DMS153 treated with DMSO at 0.1 percent for 48 hours (cell line): ENCODE measurements at regions not wholly inside any gene's neighbourhood (a gene's known extent, or its start where the extent isn't known, plus 50 kb on each side); places are given as distances from the start of the nearest gene placed in this dataset.
"Not testable (repeated sequence)": the region's sequence is repeated elsewhere in the genome, so short reads cannot be mapped to it uniquely, and the experiment has no call there.

Source experiments
- DNase-seq: peaks from one replicate; lab custom pipeline; 2025; ENCODE audit not compliant: unreplicated experiment; lab: John Stamatoyannopoulos, UW

- no peak for DNase-seq
These were observed 180.4 kb downstream of the SMAD6 start for GRCh38 chr15:66882251-66883020.

DNA sequence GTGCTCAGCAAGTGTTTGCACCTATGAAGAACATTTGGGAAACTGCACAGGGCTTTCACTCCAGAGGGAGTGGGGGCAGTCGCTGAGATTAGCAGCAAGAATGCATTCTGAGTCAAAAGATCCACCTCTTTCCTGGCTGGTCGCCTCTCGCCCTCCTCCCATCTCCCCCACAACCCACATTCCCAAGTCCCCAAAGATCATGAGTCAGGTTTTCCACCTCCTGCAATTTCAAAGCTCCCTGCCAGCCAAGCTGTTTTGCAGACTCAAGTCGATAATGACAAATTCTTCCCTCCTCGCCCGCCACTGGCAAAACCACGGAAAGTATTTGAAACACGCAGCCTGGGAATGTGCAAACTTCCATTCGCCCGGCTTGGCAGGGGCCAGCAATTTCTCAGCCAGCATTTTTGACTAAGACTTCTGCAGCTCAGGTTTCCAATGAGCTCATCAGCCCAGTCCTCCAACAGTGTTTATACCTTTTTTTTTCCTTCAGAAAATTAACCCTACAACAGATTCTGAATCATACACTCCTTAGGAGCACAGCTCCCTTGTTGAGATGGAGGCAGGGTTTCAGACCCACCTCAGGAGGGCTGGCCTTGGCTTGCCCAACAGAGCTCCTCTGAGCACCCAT is 181.4 kb downstream of the SMAD6 start:
- DNase-seq: no peak

GRCh38 chr15:66884115-66884622 is 181.2 kb upstream of the SMAD3 start:
- no peak for DNase-seq

DNA sequence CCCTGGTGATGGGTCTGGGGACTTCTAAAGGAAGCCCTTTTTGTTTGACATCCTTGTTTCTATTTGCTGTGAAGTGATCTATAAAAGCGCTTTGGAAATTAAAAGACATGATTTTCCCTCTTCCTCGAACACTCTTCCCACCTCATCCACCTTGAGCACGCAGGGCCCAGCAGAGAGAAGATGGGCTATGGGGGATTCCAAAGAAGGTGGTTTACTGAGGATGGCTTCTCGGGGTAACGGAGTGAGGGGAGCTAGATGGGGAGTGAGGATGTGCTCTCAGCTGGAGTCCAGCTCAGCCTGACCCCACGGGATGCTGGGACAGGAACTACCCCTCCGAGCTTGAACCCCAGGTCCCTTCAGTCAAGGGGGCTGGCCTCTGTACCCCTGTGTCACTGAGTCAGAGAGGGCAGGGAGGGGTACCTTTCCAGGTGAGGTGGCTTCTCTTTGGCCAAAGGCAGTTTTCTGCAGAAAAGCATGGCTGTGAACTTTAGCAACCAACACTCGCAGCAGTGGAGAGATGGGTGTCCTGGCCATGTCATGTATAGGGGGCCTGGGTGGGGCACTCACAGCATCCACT is 180.7 kb upstream of the SMAD3 start:
- no peak for DNase-seq

DNA sequence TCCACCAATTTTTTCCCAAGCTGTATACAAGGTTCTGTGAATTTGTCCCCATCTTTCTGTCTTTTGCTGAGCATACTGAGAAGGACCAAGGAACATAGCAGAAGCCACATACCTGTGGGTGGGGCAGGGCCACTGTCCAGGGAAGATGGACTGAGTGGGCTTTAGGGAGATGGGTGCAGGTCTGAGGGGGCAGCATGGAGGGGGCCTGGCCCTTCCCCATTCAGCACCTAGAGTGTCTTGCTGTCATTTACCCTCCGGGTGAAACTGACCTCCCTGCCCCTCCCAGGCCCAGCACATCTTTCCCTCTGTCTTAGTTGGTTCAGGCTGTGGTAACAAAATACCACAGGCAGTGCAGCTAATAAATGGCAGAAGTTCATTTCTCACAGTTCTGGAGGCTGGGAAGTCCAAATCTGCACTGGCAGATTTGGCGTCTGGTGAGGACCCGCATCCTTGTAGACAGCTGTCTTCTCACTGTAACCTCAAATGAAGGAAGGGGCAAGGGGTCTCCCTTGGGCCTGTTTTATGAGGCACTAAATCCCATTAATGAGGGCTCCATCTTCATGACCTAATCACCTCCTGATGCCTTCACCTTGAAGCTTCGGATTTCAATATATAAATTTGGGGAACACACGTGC is 180.0 kb upstream of the SMAD3 start:
- no peak for DNase-seq

DNA sequence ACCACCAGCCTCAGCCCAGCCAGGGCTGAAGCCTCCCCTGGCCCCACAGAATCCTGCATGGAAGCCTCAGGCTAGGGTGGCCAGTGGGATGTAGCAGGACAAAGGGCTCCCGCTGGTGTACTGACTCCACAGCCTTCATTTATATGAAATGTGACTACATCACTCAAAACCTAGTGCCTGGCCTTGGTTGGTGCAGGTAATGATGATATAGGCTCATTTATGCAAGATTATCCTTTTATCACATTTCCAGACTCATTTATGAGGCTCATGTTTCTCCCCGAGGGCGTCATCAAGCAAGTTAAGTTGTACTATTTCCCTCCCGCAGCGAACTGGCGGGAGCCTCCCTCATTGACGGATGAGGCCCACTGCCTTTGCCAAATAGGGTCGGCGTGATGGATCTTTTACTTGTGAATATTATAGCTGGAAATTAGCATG is 179.1 kb upstream of the SMAD3 start:
- no peak for DNase-seq

- no peak for DNase-seq
These were observed 178.6 kb upstream of the SMAD3 start for GRCh38 chr15:66886686-66887273.

- not testable (repeated sequence) for DNase-seq
These were observed 176.1 kb upstream of the SMAD3 start for GRCh38 chr15:66889298-66889697.

DNA sequence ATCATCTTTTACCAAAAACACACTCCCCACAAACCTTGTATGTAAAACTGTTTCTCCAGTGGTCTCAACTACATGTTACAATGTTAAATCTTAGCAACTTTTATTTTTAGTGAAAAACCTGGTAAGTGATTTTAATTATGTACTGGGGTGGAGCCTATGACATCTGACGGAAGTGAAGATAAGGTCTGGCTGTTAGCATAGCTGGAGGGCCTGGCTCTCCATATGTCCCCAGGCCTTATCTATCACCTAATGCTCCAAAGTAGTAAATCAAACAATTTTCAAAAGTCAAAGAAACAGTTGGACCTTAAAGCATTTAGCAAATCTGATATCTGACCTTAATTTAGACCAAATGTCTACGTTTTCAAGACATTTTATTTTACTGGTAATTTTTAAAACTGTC is 173.6 kb upstream of the SMAD3 start:
- no peak for DNase-seq

DNA sequence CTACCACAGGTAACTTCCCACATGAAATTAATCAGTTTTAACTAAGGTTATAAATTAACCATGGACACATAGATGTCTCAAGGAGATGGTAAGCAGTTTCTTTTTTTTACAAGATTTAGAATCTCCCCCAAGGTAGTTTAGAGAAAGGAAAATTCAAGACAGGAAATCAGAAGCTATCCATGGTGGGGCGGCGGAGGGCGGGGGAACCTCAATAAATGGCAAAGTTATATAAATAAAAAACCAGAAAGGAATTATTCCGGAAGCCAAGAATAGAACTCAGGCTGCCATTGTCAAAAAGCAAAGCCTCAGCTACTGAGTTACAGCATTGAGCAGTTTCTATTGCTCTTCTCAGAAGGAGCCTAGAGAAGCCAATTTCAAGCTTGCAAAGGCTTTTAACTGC is 172.1 kb upstream of the SMAD3 start:
- no peak for DNase-seq

- no peak for DNase-seq
These were observed 171.0 kb upstream of the SMAD3 start for GRCh38 chr15:66894363-66894762.

DNA sequence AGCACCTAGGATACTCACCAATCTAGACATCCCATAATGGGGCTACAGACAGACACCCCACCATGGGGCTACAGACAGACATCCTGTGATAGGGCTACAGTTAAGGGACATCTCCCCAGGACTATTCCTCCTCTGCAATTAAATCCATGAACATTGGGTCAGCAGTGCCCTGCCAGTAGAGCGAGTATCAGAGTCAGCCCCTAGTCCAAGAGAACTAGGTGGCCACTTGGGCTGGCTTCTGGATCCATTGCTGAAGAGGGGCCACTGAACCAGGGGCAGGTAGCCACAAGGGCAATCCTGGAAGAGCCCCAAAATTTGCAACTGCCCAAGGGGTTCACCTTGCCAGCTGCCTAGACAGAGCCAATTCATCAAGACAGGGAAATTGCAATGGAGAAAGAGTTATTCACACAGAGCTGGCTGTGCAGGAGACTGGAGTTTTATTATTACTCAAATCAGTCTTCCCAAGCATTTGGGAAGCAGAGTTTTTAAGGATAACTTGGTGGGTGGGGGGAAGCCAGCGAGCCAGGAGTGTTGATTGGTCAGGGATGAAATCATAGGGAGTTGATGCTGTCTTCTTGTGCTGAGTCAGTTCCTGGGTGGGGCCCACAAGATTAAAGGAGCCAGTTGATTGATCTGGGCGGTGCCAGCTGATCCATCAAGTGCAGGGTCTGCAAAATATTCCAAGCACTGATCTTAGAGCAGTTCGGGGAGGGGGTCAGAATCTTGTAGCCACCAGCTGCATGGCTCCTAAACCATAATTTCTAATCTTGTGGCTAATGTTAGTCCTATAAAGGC is 170.2 kb upstream of the SMAD3 start:
- no peak for DNase-seq

- no peak for DNase-seq
These were observed 169.5 kb upstream of the SMAD3 start for GRCh38 chr15:66895794-66896453.

DNA sequence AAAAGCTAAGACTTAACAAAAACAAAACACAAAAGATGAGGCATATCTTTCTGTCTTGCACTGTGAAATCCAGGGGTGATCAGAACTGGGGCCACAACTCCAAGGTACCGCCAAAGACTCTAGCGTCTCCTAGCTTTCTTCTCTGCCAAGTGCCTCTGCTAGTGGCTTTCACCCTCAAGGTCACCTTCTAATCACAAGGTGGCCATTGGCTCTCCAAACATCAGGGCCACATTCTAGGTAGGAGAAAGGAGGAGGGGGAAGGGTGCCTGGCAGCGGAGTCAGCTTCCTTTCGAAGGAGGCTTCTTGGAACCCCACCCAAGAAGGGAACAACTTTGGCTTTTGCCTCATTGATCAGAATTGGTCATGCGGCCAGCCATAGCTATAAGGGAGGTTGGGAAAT is 168.8 kb upstream of the SMAD3 start:
- no peak for DNase-seq

DNA sequence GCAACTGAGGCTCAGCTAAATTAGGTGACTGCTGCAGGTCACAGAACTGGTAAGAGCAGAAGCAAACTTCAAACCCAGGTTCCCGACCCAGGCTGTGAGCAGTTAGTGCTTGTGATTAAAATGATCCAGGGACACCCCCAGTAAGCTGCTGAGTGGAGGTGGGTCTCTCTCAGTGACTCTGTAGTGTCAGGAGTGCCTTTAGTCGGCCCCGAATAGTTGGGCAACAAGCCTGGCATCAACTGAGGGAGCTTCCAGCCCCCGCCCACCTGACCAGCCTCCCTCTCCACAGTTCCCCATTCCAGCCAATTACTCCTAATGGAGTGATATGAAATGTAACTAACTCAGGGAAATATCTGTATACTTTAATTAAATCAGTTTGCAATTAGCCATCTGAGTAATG is 168.0 kb upstream of the SMAD3 start:
- DNase-seq: no peak

GRCh38 chr15:66897971-66898370 is 167.4 kb upstream of the SMAD3 start:
- no peak for DNase-seq

DNA sequence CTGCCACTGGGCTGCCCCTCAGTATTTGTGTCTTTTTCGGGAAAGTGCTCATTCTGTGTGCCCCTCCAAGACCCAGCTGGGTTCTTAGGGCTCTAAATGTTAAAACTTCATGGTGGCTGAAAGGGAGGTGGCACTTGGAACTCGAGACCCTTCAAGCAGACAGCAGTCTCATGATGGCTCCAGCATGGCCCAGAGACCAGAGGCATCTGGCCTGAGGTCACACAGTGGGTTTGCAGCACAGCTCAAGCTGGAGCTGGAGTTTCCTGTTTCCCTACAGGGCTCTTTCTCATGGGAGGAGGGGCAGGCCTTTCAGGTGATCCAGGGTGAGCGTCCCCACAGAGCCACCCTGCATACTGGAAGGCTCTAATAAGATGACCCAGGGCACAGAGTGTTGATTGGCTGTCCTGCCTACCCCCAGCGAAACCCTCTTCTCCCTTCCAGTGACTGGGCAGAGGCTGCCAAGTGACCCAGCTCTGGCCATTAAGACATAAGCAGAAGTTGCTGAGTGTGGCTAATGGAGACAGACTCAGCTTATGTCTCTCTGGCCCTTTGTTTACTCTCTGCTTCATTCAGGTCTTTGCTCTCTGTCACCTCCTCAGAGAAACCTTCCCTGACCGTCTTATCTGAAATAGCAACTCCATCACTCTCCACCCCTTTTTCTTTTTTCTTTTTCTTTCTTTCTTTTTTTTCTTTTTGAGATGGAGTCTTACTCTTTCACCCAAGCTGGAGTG is 166.6 kb upstream of the SMAD3 start:
- DNase-seq: no peak

DNA sequence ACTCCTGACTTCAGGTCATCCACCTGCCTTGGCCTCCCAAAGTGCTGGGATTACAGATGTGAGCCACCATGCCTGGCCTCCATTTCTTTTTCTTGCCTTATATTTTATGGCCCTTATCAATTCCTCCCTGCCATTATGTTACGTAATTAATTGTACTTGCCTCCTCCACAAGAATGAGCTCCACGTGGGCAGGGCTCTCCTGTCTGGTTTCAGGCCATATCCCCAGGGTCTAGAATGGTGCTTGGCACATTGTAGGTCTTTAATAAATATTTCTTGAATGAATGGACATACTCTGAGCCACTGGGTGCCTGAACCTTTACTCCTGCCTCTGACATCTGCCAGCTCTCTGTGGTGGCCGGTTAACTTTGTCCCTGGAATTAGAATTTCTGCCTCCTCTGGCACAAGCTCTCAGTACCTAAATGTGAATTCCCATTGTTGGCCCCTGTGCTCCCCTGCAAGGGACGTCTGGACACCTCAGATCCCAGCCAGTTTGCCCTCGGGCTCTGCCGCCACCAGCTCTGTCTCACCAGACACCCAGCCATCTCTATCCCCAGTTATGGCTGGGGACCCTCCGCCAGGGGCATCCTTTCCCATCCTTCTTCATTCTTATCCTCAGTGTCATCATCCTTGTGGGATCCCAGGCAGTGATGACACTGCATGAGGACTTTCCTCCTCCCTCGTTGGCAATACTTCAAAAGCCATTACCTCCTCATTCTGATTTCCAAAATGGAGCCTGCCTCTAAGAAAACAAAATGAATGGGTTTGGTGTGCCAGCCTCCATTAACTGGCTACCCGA is 165.6 kb upstream of the SMAD3 start:
- no peak for DNase-seq
